ENCODE measurements at regions not wholly inside any gene's neighbourhood (a gene's known extent, or its start where the extent isn't known, plus 50 kb on each side); places are given as distances from the start of the nearest gene placed in this dataset.

- no peak for DNase-seq (ENCODE audit: low spot score)
Measured at GRCh38 chr2:120809151-120809550, 73.5 kb downstream of the GLI2 start.

- no peak for DNase-seq (ENCODE audit: low spot score)
Measured at GRCh38 chr2:120809609-120810440, 74.2 kb downstream of the GLI2 start.

GRCh38 chr2:120810639-120811038, 75.0 kb downstream of the GLI2 start:
- DNase-seq (ENCODE audit: low spot score): no peak

- DNase-seq (ENCODE audit: low spot score): no peak
Measured at GRCh38 chr2:120812866-120813265, 77.2 kb downstream of the GLI2 start.

DNA sequence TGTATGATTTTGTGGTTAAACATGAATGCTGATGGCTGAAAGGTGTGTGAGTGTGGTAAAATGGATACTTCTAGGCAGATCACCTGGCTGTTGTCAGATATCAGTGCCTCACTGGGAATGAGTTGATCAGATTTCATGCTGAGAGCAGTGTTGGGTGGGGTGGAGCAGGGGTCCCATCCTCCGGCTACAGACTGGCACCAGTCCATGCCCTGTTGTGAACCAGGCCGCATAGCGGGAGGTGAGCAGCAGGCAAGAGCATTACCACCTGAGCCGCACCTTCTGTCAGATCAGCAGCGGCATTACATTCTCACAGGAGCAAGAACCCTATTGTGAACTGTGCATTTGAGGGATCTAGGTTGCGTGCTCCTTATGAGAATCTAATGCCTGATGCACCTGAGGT, 78.7 kb downstream of the GLI2 start:
- DNase-seq (ENCODE audit: low spot score): no peak

GRCh38 chr2:120815292-120815691, 79.6 kb downstream of the GLI2 start:
- no peak for DNase-seq (ENCODE audit: low spot score)

DNA sequence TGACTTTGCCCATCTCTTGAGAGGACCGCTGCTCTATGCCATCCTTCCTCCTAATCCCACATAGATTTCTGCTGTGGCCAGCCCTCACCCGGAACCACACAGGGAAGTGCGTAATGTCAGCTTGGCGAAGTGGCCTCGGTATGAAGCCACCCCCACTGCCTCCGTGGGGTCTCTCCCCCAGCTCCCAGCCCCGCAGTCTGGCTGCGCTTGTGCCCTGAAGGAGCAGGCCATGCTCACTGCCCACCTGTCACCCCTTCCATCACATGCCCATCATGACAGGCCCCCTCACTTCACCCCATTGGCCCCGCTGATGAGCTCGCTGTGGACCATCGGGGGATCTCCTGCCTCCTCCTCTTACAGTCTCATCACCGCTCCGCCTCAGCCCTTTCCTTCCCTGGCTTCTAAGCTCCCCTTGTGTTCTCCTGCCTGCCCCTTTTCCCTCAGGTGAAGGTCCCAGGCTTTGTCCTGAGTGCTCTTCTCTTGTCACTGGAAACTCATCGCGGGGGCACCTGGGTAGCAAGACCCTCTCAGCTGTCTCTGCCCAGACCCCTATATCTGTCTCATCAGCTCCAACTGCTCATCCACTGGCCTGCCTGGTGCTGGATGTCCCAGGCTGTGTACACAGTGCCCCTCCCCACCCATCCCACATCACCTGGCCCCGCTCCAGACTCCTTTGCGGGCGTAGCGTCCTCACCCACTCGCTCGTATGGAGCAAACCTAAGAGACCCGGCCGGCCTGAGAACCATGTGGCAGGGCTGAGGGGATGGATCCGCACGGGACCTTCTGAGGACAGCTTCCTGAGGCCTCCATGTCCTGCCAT, 81.7 kb downstream of the GLI2 start:
- DNase-seq (ENCODE audit: low spot score): no peak

DNA sequence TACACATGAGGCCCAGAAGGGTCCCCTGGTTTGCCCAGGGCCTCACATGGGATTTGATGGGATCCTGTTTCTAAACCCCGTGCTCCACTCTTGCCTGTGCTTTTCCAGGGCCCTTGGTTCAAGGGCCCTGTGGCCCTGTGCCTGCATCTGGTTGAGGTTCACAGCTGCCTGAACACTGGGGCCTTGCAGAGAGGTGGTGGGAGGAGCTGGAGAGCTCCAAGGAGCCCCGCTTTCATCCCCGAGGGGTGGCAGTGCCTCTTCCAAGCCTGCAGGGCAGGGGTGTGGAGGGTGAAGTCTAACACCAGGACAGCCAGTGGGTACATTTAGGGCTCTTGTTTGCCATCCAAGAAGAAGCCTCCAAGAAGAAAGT, 82.3 kb downstream of the GLI2 start:
- DNase-seq (ENCODE audit: low spot score): no peak

- DNase-seq (ENCODE audit: low spot score): no peak
Measured at GRCh38 chr2:120818441-120818920, 82.8 kb downstream of the GLI2 start.

DNA sequence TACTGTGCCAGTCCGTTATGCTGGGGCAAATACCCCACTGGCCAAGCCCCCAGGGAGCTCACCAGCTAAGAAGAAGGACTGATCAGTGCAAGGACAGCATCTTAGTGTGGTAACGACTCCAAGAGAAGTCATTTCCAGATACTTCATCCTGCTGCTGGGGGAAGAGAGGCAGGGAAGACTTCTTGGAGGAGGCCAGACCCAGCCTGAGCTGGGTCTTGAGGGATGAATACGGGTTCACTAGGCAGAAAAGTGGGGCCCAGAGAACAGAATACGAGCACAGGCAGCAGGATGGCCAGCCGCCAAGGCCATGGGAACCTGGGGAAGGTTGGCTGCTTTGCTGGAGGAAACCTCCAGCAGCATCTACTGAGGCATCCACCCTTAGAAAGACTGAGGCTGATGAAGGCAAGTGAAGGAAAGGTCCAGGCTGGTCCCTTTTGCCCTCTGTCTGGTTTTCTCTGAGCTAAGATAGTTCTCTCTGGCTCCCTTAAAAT, 84.1 kb downstream of the GLI2 start:
- no peak for DNase-seq (ENCODE audit: low spot score)

DNA sequence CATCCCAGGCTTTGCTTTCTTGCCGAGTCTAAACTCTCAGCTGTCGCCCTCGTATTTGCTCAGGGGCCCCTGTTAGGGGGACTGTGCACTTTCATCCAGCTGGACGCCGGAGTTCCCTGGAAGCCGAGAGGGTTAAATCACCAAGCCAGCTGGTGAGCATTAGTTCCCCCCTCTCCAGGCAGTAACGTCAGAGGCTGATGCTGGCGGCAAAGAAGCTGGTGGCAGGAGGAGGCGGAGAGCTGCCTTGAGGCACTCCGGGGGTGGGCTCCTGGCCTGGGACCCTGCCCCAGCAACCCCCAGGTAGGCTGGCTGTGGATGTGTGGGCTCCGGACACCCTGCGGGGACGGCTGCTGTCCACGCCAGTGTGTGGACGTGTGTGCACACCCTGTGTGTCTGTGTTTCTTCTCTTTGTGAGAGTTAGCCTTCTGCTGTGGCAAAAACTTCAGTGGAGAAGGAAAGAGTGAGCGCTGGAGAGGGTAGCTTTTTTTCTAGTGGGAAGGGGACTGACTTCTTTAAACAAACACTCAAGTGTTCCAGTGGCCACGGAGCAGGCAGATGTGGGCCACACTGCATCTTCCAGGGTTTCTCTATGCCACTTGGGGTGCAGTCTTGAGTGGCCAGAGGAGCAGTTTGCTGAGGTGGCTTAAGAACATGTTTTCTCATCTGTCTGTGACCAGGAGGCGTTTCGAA, 84.7 kb downstream of the GLI2 start:
- DNase-seq (ENCODE audit: low spot score): no peak

DNA sequence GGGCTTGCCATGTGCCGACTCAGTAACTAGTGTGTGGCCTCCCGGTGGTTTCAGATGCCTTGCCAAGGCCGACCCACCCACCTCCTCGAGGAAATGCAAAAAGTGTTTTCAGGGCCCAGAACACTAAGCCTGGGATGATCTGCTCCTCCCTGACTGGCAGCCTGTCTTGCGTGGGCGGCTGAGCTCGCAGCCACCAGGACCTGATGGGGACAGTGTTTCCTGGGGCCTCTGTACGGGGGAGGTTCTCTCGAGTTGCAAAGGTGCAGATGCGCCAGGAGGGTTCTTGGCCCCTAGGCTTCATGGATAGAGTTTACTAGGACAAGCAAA, 85.2 kb downstream of the GLI2 start:
- DNase-seq (ENCODE audit: low spot score): no peak

GRCh38 chr2:120821446-120822160, 85.9 kb downstream of the GLI2 start:
- no peak for DNase-seq (ENCODE audit: low spot score)

- no peak for DNase-seq (ENCODE audit: low spot score)
Measured at GRCh38 chr2:120822933-120823332, 87.3 kb downstream of the GLI2 start.

DNA sequence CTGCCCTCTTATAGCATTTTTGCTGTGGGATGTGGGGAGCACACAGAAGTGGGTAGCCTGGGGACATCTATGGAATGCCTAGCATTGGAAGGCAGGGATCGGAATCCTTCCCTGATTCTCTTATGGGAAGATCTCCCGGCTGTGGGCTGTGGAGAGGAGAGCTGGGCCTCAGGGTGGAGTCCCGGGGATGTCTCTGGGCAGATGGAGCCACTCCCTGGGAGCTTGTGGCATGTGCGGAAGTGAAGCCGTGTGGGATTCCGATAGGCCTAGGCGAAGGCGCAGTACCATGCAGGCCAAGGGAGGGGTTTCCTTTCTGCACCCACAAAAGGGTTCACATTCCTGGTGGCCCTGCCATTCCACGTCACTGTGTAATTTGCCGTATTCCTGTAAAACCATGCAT, 87.9 kb downstream of the GLI2 start:
- DNase-seq (ENCODE audit: low spot score): no peak

- no peak for DNase-seq (ENCODE audit: low spot score)
Measured at GRCh38 chr2:120824246-120824645, 88.6 kb downstream of the GLI2 start.

GRCh38 chr2:120825370-120826259, 89.9 kb downstream of the GLI2 start:
- DNase-seq (ENCODE audit: low spot score): peak; percentile 95

GRCh38 chr2:120826260-120826648, 90.6 kb downstream of the GLI2 start:
- no peak for DNase-seq (ENCODE audit: low spot score)

DNA sequence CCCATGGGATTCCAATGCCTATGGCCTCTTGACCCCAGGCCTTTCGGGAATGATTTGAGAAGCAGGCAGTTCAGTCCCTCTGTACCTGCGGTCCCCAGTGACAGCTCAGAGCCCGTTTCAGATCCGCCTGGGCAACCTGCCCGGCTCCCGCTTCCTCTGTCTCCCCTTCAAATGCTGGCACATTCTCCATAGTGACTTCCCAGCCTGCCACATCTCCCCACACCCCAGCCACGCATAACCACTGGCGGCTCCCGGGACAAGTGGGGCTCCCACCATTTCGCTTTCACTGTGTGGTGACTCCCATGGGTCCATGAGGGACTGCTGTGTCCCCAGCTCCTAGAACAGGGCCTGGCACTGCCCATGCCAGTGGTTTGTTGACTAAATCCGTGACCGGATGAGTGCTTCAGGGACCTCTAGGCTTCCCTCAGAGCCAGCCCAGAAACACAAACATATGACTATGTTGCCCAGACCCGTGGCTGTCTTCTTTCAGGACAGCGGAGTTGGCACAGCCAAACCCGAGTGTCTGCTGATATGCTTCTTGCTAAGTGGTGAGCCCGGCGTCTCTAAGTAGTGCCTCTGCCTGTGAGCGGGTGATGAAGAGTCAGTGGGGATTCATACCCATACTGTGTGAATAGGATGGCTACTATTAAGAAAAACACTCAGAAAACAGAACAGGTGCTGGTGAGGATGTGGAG, 91.2 kb downstream of the GLI2 start:
- DNase-seq (ENCODE audit: low spot score): no peak

DNA sequence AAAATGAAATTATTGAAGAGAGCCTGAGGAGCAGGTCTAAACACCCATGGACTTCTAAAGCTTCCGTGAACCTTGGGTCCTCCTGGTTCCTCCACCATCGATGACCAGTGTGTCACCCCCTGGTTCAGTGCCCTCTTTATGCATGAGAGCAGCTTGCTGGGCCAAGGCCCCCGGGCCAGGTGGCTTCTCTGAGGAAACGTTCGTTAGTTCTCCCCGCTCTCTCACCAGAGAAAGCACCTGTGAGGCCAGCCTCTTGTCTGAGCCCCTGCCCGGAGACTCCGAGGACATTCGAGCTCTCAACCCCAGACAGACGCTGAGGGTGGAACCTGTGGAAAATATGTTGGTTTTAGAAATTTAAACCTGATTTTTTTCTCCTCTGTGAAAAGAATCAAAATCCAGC, 92.4 kb downstream of the GLI2 start:
- DNase-seq (ENCODE audit: low spot score): no peak

Data from globus pallidus (tissue), 1 donor.